ENCODE measurements at regions not wholly inside any gene's neighbourhood (a gene's known extent, or its start where the extent isn't known, plus 50 kb on each side); places are given as distances from the start of the nearest gene placed in this dataset.

GRCh38 chr6:71209626-71210025 lies 79.0 kb upstream of the OGFRL1 start:
- TF ChIP-seq POLR2AphosphoS5 (IDR thresholded peaks at IDR 0.05; ENCODE audit: low read depth, low read length) (no peak), SIN3A (IDR thresholded peaks at IDR 0.05; ENCODE audit: borderline replicate concordance, insufficient read depth, low read length) (no peak)

Measured in PFSK-1 (cell line).